Aorta (tissue), 5 donors: ENCODE measurements at regions not wholly inside any gene's neighbourhood (a gene's known extent, or its start where the extent isn't known, plus 50 kb on each side); places are given as distances from the start of the nearest gene placed in this dataset.
A peak's percentile ranks its signal among the peaks of the same experiment; 100 is the strongest.

Source experiments
- ATAC-seq: fragments of 200-7000 bp; cut with Tn5 transposase; one replicate; pipeline ENCODE4 v1.9.1; 2022; ENCODE audit warnings: moderate library complexity; ENCODE audit not compliant: low FRiP score
- DNase-seq, 2 donors: peaks; one replicate each; pipeline ENCODE4 v3.0.0-alpha.2; 2020
- H3K27ac ChIP-seq, 2 donors: one replicate each; pipeline ENCODE4 v1.5.1; 2013; ENCODE audit warnings: low read length in 2 of 2, mild to moderate bottlenecking in 2 of 2, moderate library complexity in 2 of 2, control low read depth in 1 of 2, inconsistent platforms in 1 of 2, low read depth in 1 of 2
- H3K27me3 ChIP-seq, 2 donors: one replicate each; pipeline ENCODE4 v1.6.1; 2013; ENCODE audit warnings: control low read depth in 1 of 2, low read length in 1 of 2, mild to moderate bottlenecking in 1 of 2, moderate library complexity in 1 of 2; ENCODE audit not compliant: insufficient read depth in 2 of 2, control insufficient read depth in 1 of 2
- H3K36me3 ChIP-seq, 2 donors: one replicate each; pipeline ENCODE4 v1.6.1; 2013; ENCODE audit warnings: control low read depth in 1 of 2, low read length in 1 of 2, mild to moderate bottlenecking in 1 of 2; ENCODE audit not compliant: insufficient read depth in 2 of 2, control insufficient read depth in 1 of 2
- H3K4me1 ChIP-seq, 2 donors: one replicate each; pipeline ENCODE4 v1.6.1; 2013; ENCODE audit warnings: low read length in 2 of 2, control low read depth in 1 of 2, mild to moderate bottlenecking in 1 of 2, moderate library complexity in 1 of 2; ENCODE audit not compliant: insufficient read depth in 2 of 2, control insufficient read depth in 1 of 2
- H3K4me3 ChIP-seq, 2 donors: one replicate each; pipeline ENCODE4 v1.5.1; 2013; ENCODE audit warnings: low read length in 2 of 2, control low read depth in 1 of 2, mild to moderate bottlenecking in 1 of 2
- H3K9me3 ChIP-seq: one replicate; pipeline ENCODE4 v1.6.1; 2013; ENCODE audit warnings: mild to moderate bottlenecking, low read length; ENCODE audit not compliant: control insufficient read depth
- WGBS, 2 donors: extraction: QIAGEN DNeasy Blood & Tissue Kit; methylation state at CpG; one replicate each; pipeline ENCODE4 v1.1.7; 2013; 5-methylcytosine and 5-hydroxymethylcytosine counted together
- intact Hi-C, 2 donors: fragments of 100-400 bp; cut with DNase I; formaldehyde crosslinking; loops; one replicate each; pipeline versions ENCODE4 v1.14.2 to v1.15.0; 2022
- donor health status: healthy with polysubstance abuse.
- donor health status: Bipolar disorder and iron deficiency.
- donor health status: DM: no; HTN: no; CAD: no.
- donor health status: DM: no; HTN: no; CAD: no.
- donor health status: DM: yes; HTN: yes; CAD: no.

GRCh38 chr6:12595161-12595811 lies 121.3 kb upstream of the PHACTR1 start:
- ATAC-seq, result peak; percentile 60
- Histone ChIP-seq H3K4me3 (no peak overlapping the region), H3K9me3 (no peaks in the 10 kb centered on the region), H3K4me1 (no peaks in the 10 kb centered on the region), H3K27ac (no peak overlapping the region), H3K36me3 (no peaks in the 10 kb centered on the region), H3K27me3 (no peaks in the 10 kb centered on the region)
- DNase-seq, result no peak
- intact Hi-C loops, result loop anchor here (5.0 to 10.0 kb wide), 2 partner anchors 38 to 190 kb away; no protein-coding TSS in a partner anchor
- 68 to 71% methylated on average over 9 of the region's 9 CpGs for WGBS, 2 donors

- intact Hi-C loops, result loop anchor here (5.0 to 10.0 kb wide), 2 partner anchors 39 to 192 kb away; no protein-coding TSS in a partner anchor
- 88 to 92% methylated on average over 2 of the region's 2 CpGs for WGBS, 2 donors
- no peak overlapping the region for H3K4me3 ChIP-seq
- H3K27me3 ChIP-seq, result no peaks in the 10 kb centered on the region
- H3K36me3 ChIP-seq, result no peaks in the 10 kb centered on the region
- no peak for DNase-seq
- H3K27ac ChIP-seq, result no peak overlapping the region
- no peaks in the 10 kb centered on the region for H3K9me3 ChIP-seq
- ATAC-seq, result no peak
- peaks cover 0 to 2% of the 10 kb centered on the region in 2 donors for H3K4me1 ChIP-seq
Observed at GRCh38 chr6:12596731-12597130, 119.8 kb upstream of the PHACTR1 start.

GRCh38 chr6:12598919-12599318 lies 117.6 kb upstream of the PHACTR1 start:
- H3K4me1 ChIP-seq, result peaks cover 4 to 10% of the 10 kb centered on the region in 2 donors
- no peaks in the 10 kb centered on the region for H3K36me3 ChIP-seq
- no peak for ATAC-seq
- no peak for DNase-seq
- no peak overlapping the region for H3K27ac ChIP-seq
- WGBS, 2 donors, result 90 to 93% methylated on average over 2 of the region's 2 CpGs
- no peaks in the 10 kb centered on the region for H3K27me3 ChIP-seq
- intact Hi-C loops, result loop anchor here (5.0 to 10.0 kb wide), 2 partner anchors 42 to 194 kb away; no protein-coding TSS in a partner anchor
- H3K4me3 ChIP-seq, result no peak overlapping the region
- no peaks in the 10 kb centered on the region for H3K9me3 ChIP-seq

GRCh38 chr6:12601881-12602280 lies 114.7 kb upstream of the PHACTR1 start:
- peaks cover 4 to 10% of the 10 kb centered on the region in 2 donors for H3K4me1 ChIP-seq
- intact Hi-C loops, result loop anchor here (2.0 to 10.0 kb wide), 6 partner anchors 110 to 1017 kb away; partner anchors contain the start of gene EDN1 (in 1 of the 2)
- peak overlapping the region in 1 of 2 donors; percentile 68 for H3K27ac ChIP-seq
- H3K4me3 ChIP-seq, result no peak overlapping the region
- 14 to 19% methylated on average over 3 of the region's 3 CpGs for WGBS, 2 donors
- no peaks in the 10 kb centered on the region for H3K36me3 ChIP-seq
- H3K27me3 ChIP-seq, result no peaks in the 10 kb centered on the region
- H3K9me3 ChIP-seq, result no peaks in the 10 kb centered on the region
- ATAC-seq, result peak; percentile 31
- DNase-seq, result no peak

- H3K4me1 ChIP-seq, result peaks cover 4 to 10% of the 10 kb centered on the region in 2 donors
- no peak for DNase-seq
- no peaks in the 10 kb centered on the region for H3K9me3 ChIP-seq
- H3K36me3 ChIP-seq, result no peaks in the 10 kb centered on the region
- no peak overlapping the region for H3K4me3 ChIP-seq
- H3K27me3 ChIP-seq, result no peaks in the 10 kb centered on the region
- WGBS, 2 donors, result 89 to 94% methylated on average over 3 of the region's 3 CpGs
- intact Hi-C loops, result loop anchor here (2.0 to 10.0 kb wide), 6 partner anchors 110 to 1018 kb away; partner anchors contain the start of gene EDN1 (in 1 of the 2)
- H3K27ac ChIP-seq, result peak overlapping the region in 1 of 2 donors; percentile 68
- no peak for ATAC-seq
Observed at GRCh38 chr6:12602342-12602741, 114.2 kb upstream of the PHACTR1 start.

- Histone ChIP-seq H3K27ac (no peak overlapping the region), H3K4me1 (peaks cover 4 to 10% of the 10 kb centered on the region in 2 donors), H3K27me3 (no peaks in the 10 kb centered on the region), H3K9me3 (no peaks in the 10 kb centered on the region), H3K36me3 (no peaks in the 10 kb centered on the region), H3K4me3 (no peak overlapping the region)
- peak; percentile 83 for ATAC-seq
- 65 to 78% methylated on average over 6 of the region's 6 CpGs for WGBS, 2 donors
- DNase-seq, result peak in 1 of 2 donors; percentile 51
- intact Hi-C loops, result loop anchor here (2.0 to 10.0 kb wide), 6 partner anchors 111 to 1018 kb away; partner anchors contain the start of gene EDN1 (in 1 of the 2)
Observed at GRCh38 chr6:12602951-12603672, 113.5 kb upstream of the PHACTR1 start.

- intact Hi-C loops, result loop anchor here (2.0 to 10.0 kb wide), 6 partner anchors 111 to 1019 kb away; partner anchors contain the start of gene EDN1 (in 1 of the 2)
- whole genome bisulfite sequencing, 2 donors, result 72 to 74% methylated on average over 3 of the region's 3 CpGs
- no peaks in the 10 kb centered on the region for H3K9me3 ChIP-seq
Observed at GRCh38 chr6:12603673-12604049, 112.9 kb upstream of the PHACTR1 start.

GRCh38 chr6:12605888-12606345 lies 110.7 kb upstream of the PHACTR1 start:
- H3K9me3 ChIP-seq, result no peaks in the 10 kb centered on the region
- H3K27me3 ChIP-seq, result no peaks in the 10 kb centered on the region
- intact Hi-C loops, result loop anchor here in 1 of 2 donors (10.0 kb wide), 2 partner anchors 951 to 1021 kb away; no protein-coding TSS in a partner anchor
- peaks cover 3 to 14% of the 10 kb centered on the region in 2 donors for H3K4me1 ChIP-seq
- DNase-seq (no peak), ATAC-seq (peak; percentile 73)
- WGBS, 2 donors, result 55 to 67% methylated on average over 7 of the region's 7 CpGs
- H3K36me3 ChIP-seq, result no peaks in the 10 kb centered on the region
- no peak overlapping the region for H3K4me3 ChIP-seq
- H3K27ac ChIP-seq, result no peak overlapping the region

More at GRCh38 chr6:12603673-12604049, 112.9 kb upstream of the PHACTR1 start:
- ATAC-seq (no peak), DNase-seq (no peak)
- no peak overlapping the region for H3K4me3 ChIP-seq
- peaks cover 4 to 10% of the 10 kb centered on the region in 2 donors for H3K4me1 ChIP-seq
- no peaks in the 10 kb centered on the region for H3K27me3 ChIP-seq
- H3K36me3 ChIP-seq, result no peaks in the 10 kb centered on the region
- H3K27ac ChIP-seq, result no peak overlapping the region
